Activated CD4-positive, alpha-beta T cell treated with anti-CD3 and anti-CD28 coated beads for 1 hour (primary cell): ENCODE measurements at regions not wholly inside any gene's neighbourhood (a gene's known extent, or its start where the extent isn't known, plus 50 kb on each side); places are given as distances from the start of the nearest gene placed in this dataset.
"Not testable (repeated sequence)": the region's sequence is repeated elsewhere in the genome, so short reads cannot be mapped to it uniquely, and the experiment has no call there.

Experiments used
- DNase-seq: peaks from one replicate; pipeline ENCODE4 v3.0.0-alpha.2; 2020

DNA sequence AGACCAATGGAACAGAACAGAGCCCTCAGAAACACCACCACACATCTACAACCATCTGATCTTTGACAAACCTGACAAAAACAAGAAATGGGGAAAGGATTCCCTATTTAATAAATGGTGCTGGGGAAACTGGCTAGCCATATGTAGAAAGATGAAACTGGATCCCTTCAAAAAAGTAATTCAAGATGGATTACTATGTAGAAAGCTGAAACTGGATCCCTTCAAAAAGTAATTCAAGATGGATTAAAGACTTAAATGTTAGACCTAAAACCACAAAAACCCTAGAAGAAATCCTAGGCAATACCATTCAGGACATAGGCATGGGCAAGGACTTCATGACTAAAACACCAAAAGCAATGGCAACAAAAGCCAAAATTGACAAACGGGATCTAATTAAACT lies 221.6 kb upstream of the EDNRA start:
- DNase-seq = not testable (repeated sequence)

DNA sequence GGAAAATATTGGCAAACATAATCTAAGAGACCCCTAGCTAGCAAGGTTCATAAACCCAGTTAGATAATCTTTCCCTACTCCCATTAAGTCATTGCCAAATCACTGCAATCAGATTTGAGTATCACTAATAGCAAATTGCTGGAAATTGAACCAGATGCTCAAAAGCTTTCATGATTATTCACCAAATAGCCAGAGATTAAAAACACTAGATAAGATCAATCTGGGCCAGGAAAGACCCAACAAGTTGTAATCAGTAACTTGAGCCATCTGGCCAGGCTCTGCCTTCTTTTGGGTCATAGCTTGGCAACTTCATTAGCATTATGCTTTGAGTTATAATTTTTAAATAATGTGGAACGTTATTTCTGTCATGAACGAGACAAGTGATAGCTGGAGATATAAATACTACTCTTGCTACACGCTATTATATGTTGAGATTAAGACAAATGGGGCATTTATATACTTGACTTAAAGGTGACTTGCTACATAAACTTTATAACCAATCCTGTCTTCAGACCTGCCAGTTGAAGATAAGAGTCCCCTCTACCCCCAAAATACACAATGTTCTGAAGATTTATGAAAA lies 196.6 kb upstream of the EDNRA start:
- DNase-seq = no peak

DNA sequence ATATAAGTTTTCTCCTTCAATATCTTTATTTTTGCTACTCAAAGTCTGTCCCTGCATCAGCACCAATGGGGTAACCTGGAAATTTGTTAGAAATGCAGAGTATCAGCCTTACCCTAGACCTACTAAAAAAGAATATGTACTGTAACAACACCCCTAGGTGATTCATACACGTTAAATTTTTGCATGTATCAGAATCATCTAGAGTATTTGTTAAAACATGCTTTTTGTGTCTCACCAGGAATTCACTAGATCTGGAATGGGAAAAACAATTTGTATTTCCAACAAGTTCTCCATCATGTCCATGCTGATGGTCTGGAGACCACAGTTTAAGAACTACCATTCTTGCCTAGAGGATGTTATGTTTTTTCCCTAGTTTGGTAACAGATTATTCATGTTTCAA lies 196.0 kb upstream of the EDNRA start:
- no peak for DNase-seq

DNA sequence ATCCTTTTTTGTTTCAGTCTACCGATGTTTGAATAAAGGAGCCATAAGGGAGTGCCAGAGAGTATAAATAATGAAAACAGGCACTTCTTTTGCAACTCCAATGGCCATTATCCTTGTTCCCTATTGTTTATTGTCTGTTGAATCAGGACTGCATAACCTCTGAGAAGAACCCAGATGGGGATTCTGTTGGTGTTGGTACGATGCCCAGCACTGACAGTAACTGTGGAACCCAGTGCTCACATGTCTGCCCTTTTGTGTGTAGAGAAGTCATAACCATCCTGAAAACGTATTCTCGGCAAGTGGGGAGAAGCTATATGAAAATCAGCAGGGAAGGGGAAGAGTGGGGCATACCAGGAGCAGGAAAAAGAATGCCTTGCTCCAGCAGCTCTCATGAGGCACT lies 195.1 kb upstream of the EDNRA start:
- no peak for DNase-seq

DNA sequence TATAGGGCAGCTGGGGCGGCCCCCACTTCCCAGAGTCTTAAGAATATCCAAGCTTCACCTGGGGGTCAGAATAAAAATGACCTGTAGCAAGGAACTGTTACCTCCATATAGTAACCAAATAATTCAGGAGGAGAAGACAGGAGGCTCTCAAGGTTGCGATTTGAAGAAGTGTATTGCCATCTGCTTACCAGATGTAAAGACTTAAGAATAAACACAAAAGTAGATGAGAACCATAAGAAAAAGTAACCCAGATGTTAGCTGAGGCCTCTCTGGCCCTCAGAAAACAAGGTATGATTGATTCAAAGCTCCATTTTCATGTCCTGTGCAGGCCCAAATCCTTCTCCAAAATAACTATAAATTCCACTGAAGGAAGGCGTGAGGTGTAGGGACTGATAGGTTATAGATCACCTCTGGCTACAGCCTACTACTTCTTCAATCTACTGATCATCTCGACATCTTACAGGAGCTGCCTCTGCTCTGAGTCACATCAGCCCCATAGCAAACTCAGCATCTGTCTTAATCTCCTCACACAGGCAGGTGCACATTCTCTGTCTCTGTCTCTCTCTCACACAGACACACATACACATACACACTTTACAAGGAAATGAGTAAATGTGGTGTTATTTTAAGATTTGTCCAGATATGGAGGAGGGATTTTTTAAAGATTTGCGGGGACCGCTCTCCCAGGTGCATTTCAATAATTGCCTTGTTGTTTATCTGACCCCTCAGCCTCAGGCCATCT lies 193.9 kb upstream of the EDNRA start:
- no peak for DNase-seq

DNA sequence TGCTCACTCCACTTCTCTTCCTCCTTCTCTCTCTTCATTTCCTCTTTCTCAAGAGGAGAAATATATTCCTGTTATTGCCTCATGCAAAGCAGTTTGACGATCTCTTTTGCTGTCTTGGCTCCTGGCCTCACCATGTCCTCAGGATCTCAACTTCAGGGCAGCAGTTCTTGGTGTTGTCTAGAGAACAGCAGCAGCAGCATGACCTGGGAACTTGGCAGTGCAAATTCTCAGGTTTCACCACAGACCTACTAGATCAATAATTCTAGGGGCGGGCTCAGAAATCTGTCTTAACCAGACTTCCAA lies 193.4 kb upstream of the EDNRA start:
- DNase-seq = no peak

DNA sequence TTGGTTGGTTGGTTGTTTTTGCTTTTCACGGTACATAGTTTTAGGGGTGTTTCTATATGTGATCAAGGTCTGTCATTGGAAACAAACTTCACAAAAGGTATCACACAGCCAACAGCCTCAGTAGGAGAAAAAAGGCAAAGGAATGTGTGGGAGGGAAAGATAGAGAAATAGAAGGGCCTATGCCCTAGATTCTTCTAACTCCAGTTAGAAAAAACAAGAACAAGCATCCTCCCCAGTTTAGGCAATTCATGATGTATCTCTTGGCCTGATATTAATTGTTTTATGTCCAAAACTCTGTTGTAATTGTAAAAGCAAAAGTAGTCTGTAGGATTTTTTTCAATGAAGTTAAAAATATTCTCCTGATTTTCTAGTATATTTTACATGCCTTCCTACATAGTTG lies 192.4 kb upstream of the EDNRA start:
- DNase-seq = no peak

DNA sequence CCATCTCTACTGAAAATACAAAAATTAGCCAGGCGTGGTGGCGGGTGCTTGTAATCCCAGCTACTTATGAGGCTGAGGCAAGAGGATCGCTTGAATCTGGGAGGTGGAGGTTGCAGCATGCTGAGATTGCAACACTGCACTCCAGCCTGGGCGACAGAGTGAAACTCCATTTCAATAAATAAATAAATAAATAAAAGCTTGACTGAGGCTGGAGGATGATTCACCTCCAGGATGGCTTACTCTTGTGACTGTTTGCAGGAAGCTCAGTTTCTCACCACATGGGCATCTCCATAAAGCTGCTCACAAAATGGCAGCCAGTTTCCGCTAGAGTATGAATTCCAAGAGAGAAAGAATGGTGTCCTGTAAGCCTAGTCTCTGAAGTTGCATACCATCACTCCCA lies 191.7 kb upstream of the EDNRA start:
- DNase-seq = no peak

DNA sequence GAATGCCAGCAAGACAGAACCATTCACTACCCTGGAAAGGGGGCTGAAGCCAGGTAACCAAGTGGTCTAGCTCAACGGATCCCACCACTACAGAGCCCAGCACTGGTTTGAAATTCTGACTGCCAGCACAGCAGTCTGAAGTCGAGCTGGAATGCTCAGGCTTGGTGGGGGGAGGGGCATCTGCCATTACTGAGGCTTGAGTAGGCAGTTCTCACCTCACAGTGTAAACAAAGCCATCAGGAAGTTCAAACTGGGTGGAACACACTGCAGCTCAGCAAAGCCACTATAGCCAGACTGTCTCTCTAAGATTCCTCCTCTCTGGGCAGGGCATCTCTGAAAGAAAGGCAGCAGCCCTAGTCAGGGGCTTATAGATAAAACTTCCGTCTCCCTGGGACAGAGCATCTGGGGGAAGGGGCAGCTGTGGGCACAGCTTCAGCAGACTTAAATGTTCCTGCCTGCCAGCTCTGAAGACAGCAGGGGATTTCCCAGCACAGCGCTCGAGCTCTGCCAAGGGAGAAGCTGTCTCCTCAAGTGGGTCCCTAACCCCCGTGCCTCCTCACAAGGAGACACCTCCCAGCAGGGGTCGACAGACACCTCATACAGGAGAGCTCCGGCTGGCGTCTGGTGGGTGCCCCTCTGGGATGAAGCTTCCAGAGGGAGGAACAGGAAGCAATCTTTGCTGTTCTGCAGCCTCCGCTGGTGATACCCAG lies 188.1 kb upstream of the EDNRA start:
- DNase-seq = not testable (repeated sequence)

DNA sequence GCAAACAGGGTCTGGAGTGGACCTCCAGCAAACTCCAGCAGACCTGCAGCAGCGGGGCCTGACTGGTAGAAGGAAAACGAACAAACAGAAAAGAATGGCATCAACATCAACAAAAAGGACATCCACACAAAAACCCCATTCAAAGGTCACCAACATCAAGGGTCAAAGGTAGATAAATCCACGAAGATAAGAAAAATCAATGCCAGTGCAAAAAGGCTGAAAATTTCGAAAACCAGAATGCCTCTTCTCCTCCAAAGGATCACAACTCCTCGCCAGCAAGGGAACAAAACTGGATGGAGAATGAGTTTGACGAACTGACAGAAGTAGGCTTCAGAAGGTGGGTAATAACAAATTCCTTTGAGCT lies 187.6 kb upstream of the EDNRA start:
- not testable (repeated sequence) for DNase-seq

DNA sequence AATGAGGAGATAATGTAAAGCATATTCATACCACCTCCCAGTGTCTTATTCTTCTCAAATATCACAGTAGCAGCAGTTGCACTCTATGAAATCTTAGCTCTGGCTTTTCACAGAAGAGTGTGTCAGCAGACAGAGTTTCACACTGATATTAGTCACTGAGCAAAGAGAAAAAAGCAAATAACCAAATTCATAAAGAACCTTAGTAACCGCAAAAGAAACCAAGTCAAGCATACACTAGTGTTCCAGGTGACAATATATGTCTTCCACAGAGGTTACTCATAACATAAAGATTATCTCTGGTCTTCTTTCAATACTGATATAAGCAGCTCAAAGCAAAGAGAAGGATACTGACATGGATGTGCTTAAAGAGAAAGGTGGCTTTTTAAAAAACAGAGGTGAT lies 181.7 kb upstream of the EDNRA start:
- no peak for DNase-seq

DNA sequence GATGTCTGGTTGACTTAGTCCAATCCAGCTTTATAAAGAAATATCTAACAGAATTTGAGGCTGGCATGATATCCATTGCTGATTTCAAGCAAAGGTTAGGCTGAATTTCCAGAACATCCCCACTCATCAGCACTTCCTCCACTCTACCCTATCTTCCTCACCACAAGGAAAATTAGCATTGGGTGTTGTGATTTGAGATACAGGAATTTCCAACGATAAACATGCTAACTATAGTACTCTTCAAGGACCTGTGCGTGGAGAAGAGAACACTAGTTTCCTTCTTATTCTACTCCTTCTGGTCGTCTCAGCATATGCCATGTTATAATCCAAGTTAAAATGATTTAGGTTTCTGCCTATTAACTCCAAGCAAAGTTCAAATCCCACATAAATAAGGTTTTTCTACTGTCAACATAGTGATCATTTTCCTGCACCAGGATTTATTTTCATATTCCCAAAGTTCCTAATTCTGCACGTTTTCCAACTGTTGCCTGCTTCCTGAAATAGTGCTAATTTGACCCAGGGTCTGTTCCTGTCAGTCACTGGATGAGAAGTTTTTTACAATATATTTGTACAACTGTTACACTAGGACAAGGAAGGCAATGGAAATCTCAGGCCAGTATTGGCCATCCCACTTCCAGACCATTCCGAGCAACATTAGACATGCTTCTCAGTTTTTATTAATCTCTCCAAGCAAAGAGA lies 177.6 kb upstream of the EDNRA start:
- no peak for DNase-seq

DNA sequence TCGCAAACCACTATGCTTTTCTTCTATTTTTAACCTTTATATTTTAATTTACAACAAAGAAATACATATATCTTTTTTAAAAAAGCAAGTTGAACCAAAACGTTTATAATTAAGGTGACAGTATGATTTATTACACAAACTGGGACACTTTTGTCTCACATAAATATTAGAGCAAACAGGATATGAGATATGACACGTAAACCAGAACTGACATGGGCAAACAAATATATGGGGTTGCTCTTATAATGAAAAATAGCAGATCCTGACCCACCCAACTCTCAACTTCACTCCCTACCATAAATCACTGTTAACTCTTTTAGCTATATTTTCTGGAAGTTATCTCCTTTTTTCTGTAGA lies 177.0 kb upstream of the EDNRA start:
- no peak for DNase-seq

DNA sequence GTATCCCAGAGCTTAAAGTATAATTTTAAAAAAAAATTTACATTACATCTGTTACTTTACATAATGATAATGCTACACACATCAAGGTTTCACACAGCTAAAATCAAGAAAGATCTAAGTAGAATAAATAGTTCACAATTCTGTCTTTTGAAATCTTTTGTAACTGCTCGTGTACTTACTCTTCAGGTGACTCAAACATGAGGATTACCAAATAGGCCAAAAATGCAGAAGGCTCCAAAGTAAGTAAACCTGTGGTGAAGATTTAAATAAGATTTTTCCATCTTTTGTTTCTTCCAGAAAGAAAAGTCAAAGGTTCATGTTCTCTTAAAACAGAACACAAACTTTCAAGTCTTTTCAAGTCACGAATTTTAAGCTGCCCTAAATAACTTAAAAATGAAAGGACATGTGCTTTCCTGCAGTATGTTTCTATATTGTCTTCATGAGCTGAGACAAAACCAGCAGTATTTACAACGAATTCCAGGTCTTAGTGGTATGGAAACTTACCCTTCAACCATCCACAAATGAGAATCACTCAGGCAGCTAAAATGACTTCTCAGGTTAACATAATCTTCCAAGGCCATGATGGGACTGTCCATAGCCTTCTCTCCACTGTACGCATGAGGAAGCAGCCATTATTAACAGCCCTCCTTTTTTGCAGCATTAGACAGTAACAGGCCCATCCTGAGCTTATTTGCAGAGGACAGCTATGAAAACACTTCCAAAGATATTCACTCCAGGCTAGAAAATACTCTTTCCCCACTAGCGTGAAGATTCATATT lies 172.8 kb upstream of the EDNRA start:
- DNase-seq = no peak

DNA sequence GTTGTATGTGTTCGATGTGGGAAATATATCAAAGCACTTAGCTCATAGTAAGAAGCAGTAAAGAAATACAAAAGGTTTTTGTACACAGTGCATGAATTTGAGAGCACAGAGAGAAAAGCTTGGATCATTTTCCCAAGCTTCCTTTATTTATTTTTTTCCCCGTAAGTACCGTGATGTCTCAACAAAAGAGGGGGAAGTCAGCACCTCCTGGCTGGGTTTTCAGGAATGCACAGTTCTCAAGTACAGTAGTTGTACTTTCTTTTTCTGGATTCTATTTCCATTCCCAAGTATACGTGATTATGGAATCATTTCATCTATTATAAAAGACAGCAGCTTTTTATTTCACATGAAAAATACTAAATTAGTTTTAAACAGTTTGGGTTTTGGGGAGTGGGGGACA lies 171.5 kb upstream of the EDNRA start:
- no peak for DNase-seq

DNA sequence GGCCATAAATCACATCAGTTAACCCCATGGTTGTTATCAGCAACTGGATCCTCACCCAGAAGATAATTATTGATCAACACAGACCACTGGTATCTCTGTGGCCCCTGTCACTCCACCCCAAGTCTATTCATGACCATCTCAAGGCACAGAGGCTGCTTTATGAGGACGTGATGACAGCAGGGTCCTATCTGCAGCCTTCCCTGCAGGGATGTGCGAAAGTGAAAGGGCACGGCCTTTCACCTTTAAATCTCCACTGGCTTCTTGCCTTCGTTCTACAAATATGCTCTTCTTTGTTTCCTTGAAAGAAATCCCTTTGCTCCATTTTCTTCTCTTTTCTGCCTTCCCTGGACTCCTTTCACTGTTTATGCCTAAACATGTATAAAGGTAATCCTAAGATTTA lies 170.6 kb upstream of the EDNRA start:
- DNase-seq = no peak

DNA sequence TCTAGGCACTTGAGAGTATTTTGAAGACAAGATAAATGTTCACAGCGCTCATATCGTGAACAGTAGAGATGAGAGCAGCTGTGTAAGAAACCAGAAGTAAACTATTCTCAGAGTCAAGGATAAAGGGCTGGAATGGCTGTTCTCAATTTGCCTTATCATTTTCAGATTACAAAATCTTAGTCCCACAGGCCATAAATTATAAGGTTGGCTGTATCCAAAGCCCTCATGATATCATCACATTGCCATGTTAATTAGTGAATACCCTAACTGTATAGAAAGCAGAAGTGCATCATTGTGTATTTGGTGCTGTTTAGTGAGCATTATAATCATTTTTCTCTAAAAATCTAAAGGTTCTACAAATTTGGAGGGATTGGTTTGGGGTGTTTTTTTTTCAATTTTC lies 168.9 kb upstream of the EDNRA start:
- DNase-seq = no peak

DNA sequence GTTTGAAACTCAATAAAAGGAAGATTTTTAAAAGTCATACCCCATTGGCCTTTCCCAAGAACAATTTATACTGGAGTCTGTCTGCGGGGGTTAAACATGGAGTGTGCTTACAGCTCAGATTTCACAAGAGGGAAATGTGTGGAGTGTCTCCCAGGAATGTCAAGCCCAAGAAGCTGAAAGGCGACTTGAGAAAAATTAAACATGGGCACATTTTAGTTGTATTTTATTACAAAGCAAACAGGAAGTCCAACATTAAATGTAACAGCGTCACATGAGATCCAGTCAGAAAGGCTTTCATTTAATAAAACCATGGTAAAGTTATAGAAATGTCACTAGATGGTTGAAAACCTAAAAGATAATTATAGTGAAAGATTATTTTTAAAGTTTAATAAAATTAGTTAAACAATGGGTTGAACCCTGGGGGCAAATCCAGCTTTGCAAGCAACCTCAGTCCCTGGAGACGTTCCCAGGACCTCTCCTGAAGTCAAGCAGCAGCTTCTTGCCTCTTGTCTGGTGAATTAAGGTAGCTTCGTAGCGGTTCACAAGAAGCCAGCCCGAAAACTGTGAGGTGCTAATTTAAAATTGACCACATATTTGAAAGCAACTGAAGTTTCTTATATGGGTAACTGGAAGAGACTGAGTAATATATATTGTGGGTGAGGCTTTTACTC lies 168.4 kb upstream of the EDNRA start:
- DNase-seq = no peak

DNA sequence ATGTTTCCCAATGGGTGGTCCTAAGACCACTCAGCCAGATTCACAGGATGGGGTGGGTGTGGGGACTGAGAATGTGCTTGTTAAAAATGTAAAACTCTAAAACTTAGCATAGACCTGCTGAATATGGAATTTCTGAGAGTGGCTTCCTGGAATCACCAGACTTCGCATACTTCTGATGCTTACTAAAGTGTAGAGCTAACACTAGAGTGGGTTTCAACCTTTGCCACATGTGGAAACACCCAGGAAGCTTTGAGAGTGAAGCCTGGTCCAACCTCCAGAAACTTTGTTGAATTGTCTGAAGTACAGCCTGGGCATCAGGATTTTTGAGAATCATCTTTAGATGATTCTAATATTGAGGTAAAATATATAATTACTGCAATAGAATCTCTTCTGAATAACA lies 167.8 kb upstream of the EDNRA start:
- no peak for DNase-seq

DNA sequence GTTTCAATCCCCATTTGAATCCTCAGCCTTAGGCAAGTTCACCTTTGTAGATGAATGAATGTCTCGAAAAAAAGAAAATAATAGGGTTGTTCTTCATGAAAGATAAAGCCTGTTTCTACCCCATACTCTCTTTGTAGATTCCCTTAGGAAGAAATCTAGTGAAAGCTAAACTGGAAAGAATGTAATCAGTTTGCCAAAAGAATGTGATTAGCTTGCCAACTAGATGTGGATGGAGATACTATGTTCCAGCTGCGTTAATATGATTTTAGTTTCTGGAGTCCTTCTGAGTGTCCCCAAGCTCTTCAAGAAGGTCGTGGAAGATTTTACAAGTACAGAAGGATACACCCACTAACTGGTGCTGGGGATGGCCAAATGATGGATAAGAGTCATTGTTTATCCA lies 162.3 kb upstream of the EDNRA start:
- no peak for DNase-seq

DNA sequence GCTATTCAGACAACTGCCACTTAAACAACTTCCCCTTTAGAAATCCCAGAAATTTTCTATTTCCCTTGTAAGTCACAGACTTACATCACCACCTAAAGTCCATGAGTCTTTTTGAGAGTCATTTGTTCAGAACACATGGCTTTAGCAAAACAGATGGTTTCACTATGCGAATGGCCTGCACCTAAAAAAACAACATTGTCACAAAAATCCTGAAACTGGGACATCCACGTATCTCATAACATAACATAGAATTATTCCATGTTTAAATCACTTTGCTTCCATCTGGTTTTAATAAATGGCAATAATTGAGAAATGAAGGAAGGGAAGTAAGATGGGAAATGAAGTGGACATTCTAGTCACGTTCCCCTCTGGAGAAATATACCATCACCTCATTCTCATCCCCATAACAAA lies 155.3 kb upstream of the EDNRA start:
- DNase-seq = no peak

DNA sequence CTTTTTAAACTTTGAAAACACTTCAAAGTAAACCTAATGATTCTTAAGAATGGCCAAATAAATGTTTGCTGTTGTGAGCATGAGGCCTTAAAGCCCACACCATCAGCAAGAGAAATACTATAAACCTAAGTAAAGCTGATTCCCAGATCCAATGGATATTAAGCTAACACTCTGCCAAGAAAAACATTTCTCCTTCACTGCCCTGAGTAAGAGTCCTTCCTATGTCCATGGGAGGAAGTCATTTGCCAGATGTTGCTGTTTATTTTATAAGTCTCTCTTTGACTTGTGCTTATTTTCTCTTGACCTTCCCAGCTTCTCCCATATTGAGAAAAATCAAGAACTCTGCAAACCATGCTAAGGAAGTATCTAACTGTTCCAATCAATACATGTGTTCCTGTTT lies 154.3 kb upstream of the EDNRA start:
- no peak for DNase-seq

DNA sequence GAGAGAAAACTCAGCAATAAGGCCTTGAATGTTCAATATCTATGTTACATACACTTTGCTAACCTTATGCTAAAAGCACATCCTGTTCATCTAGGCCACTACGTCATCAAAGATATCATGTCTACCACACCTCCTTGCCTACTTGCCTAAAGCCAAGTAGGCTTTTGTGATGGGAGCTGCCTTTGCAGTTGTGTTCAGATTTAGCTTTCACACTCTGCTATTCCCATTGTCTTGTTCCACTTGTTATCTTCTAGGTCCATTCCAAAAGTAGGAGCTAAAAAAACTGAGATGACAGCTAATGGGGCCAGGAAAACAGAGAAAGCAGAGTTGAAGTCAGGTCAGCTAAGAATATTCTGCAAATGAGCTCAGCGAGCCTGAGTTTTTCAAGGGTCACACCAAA lies 153.6 kb upstream of the EDNRA start:
- DNase-seq = no peak
